ENCODE measurements at regions not wholly inside any gene's neighbourhood (a gene's known extent, or its start where the extent isn't known, plus 50 kb on each side); places are given as distances from the start of the nearest gene placed in this dataset.
A peak's percentile ranks its signal among the peaks of the same experiment; 100 is the strongest.

DNA sequence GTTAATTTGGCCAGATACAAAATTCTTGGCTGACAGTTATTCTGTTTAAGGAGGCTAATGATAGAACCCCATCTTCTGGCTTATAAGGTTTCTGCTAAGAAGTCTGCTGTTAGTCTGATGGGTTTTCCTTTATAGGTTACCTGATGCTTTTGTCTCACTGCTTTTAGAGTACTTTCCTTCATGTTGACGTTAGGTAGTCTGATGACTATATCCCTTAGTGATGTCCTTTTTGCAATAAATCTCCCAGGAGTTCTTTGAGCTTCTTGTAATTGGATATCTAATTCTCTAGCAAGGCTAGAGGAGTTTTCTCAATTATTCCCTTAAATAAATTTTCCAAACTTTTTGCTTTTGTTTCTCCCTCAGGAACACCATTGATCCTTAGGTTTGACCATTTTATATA is 114.1 kb upstream of the CDIN1 start:
- Mint-ChIP-seq H3K9me3 (ENCODE audit: unreplicated experiment) (peaks cover 10% of the 10 kb centered on the region), H3K4me1 (ENCODE audit: insufficient read depth, unreplicated experiment) (no peaks in the 10 kb centered on the region), H3K27ac (ENCODE audit: low read depth, unreplicated experiment) (no peak overlapping the region), H3K36me3 (ENCODE audit: insufficient read depth, unreplicated experiment) (no peaks in the 10 kb centered on the region), H3K4me3 (ENCODE audit: unreplicated experiment) (no peak overlapping the region), H3K27me3 (ENCODE audit: insufficient read depth, unreplicated experiment) (no peaks in the 10 kb centered on the region)
- BruUV-seq (replicated peaks): no TSS peak
- intact Hi-C loops (cut with micrococcal nuclease): no loop called here
- ChIA-PET CTCF (interaction anchor here (0.6 kb wide), 2 partner anchors 18 to 835 kb away, joined by 3 read pairs; no protein-coding TSS in a partner anchor), POLR2A (no interaction called here)
- DNase-seq (ENCODE audit: unreplicated experiment): no peak
- TF ChIP-seq, protein P1, sequence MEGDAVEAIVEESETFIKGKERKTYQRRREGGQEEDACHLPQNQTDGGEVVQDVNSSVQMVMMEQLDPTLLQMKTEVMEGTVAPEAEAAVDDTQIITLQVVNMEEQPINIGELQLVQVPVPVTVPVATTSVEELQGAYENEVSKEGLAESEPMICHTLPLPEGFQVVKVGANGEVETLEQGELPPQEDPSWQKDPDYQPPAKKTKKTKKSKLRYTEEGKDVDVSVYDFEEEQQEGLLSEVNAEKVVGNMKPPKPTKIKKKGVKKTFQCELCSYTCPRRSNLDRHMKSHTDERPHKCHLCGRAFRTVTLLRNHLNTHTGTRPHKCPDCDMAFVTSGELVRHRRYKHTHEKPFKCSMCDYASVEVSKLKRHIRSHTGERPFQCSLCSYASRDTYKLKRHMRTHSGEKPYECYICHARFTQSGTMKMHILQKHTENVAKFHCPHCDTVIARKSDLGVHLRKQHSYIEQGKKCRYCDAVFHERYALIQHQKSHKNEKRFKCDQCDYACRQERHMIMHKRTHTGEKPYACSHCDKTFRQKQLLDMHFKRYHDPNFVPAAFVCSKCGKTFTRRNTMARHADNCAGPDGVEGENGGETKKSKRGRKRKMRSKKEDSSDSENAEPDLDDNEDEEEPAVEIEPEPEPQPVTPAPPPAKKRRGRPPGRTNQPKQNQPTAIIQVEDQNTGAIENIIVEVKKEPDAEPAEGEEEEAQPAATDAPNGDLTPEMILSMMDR (IDR thresholded peaks at IDR 0.05; ENCODE audit: unreplicated experiment): no peak

DNA sequence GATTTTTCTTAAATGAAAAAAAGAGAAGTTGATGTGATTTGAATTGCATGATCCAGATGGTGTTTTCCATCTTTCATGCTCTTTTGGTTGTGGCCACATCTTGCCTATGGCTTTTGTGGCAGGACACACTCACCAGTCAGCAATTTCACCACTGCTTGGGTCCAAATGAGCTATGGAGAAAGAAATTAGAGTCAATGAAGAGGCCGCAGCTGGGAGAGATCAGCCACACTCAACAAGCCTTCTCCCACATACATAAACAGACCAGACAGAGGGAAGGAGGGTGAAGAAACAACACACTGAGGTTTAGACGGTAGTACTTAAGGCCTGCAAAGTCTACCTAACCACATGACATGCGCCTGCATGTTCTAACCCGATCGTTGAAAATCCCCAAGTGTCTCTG is 110.7 kb upstream of the CDIN1 start:
- DNase-seq (ENCODE audit: unreplicated experiment): peak; percentile 18
- Mint-ChIP-seq H3K27me3 (ENCODE audit: insufficient read depth, unreplicated experiment) (no peaks in the 10 kb centered on the region), H3K9me3 (ENCODE audit: unreplicated experiment) (no peaks in the 10 kb centered on the region), H3K4me3 (ENCODE audit: unreplicated experiment) (no peak overlapping the region), H3K4me1 (ENCODE audit: insufficient read depth, unreplicated experiment) (no peaks in the 10 kb centered on the region), H3K36me3 (ENCODE audit: insufficient read depth, unreplicated experiment) (no peaks in the 10 kb centered on the region), H3K27ac (ENCODE audit: low read depth, unreplicated experiment) (no peak overlapping the region)
- BruUV-seq (replicated peaks): no TSS peak
- ChIA-PET POLR2A (no interaction called here), CTCF (interaction anchor here (0.6 to 1.2 kb wide), 2 partner anchors 53 to 93 kb away, joined by 3 to 4 read pairs; no protein-coding TSS in a partner anchor)
- intact Hi-C loops (cut with micrococcal nuclease): no loop called here
- TF ChIP-seq, protein P1 (IDR thresholded peaks at IDR 0.05; ENCODE audit: unreplicated experiment): no peak

DNA sequence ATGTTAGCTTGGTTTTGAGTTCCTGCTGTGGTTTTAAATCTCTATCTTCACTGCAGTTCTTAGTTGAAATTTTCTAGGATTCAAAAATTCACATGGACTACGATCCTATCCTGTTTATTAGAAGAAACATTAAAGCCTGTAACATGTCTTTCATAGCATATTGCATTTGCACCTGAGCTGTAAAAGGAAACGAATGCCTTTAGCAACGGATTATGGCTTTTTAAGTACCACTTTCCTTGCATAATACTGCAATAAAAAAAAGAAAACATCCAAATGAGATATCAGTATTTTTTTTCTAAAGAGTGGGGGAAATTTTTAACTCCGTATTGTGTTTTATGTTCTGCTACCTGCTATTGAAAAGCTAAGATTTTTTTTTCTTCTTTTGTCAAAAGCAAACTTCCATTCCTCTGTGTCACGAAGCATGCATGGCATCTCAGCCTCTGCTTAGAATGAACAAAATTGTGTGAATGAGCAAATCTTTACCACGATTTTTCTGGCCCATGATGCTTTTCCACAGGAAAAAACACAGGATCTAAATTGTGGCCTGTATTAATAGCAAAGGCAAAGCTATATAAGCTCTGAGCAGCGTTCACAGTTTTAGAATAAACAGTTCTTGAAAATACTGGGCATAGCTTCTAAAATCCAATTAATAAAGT is 110.0 kb upstream of the CDIN1 start:
- H3K27me3 Mint-ChIP-seq (ENCODE audit: insufficient read depth, unreplicated experiment): no peaks in the 10 kb centered on the region
- H3K4me3 Mint-ChIP-seq (ENCODE audit: unreplicated experiment): no peak overlapping the region
- intact Hi-C loops (cut with micrococcal nuclease): no loop called here
- POLR2A ChIA-PET: interaction anchor here (0.6 to 0.9 kb wide), 2 partner anchors 10 to 219 kb away, joined by 3 read pairs; no protein-coding TSS in a partner anchor
- CTCF ChIA-PET: interaction anchor here (1.2 kb wide), 1 partner anchor 54 kb away, joined by 3 read pairs; no protein-coding TSS in a partner anchor
- H3K27ac Mint-ChIP-seq (ENCODE audit: low read depth, unreplicated experiment): no peak overlapping the region
- TF ChIP-seq, protein P1 (IDR thresholded peaks at IDR 0.05; ENCODE audit: unreplicated experiment): no peak
- no peak for DNase-seq (ENCODE audit: unreplicated experiment)
- no peaks in the 10 kb centered on the region for H3K4me1 Mint-ChIP-seq (ENCODE audit: insufficient read depth, unreplicated experiment)
- BruUV-seq (replicated peaks): no TSS peak
- no peaks in the 10 kb centered on the region for H3K9me3 Mint-ChIP-seq (ENCODE audit: unreplicated experiment)
- no peaks in the 10 kb centered on the region for H3K36me3 Mint-ChIP-seq (ENCODE audit: insufficient read depth, unreplicated experiment)

DNA sequence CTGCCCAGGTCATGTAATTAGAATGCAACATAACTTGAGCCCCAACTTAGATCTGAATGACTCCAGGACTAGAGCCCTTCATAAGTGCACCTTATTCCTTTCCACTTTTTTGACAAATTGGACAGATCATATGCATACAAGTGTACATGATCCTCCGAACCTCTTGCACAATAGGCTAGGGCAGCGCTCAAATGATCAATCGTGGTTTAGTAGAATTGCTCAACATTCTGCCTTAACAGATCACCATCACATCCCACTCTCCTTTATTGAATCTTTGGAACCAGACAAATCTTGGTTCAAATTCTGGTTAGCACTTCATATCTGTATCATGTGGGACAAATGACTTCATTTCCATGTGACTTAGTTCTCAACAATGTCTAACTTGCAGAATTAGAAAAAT is 106.8 kb upstream of the CDIN1 start:
- Mint-ChIP-seq H3K27ac (ENCODE audit: low read depth, unreplicated experiment) (no peak overlapping the region), H3K9me3 (ENCODE audit: unreplicated experiment) (no peaks in the 10 kb centered on the region), H3K27me3 (ENCODE audit: insufficient read depth, unreplicated experiment) (no peaks in the 10 kb centered on the region), H3K36me3 (ENCODE audit: insufficient read depth, unreplicated experiment) (no peaks in the 10 kb centered on the region), H3K4me1 (ENCODE audit: insufficient read depth, unreplicated experiment) (no peaks in the 10 kb centered on the region), H3K4me3 (ENCODE audit: unreplicated experiment) (no peak overlapping the region)
- BruUV-seq (replicated peaks): no TSS peak
- ChIA-PET CTCF (no interaction called here), POLR2A (no interaction called here)
- intact Hi-C loops (cut with micrococcal nuclease): no loop called here
- TF ChIP-seq, protein P1 (IDR thresholded peaks at IDR 0.05; ENCODE audit: unreplicated experiment): no peak
- no peak for DNase-seq (ENCODE audit: unreplicated experiment)

Measured in MCF 10A (cell line).